Stomach (tissue), 4 donors: ENCODE measurements at regions not wholly inside any gene's neighbourhood (a gene's known extent, or its start where the extent isn't known, plus 50 kb on each side); places are given as distances from the start of the nearest gene placed in this dataset.
"Not testable (repeated sequence)": the region's sequence is repeated elsewhere in the genome, so short reads cannot be mapped to it uniquely, and the experiment has no call there.

Source experiments
- CTCF ChIP-seq, 7 experiments: fragments of 450-650 bp in 4 of 7; fragments of 200-600 bp in 3 of 7; sonication (generic) in 3 of 7; IDR thresholded peaks; one replicate each; pipeline ENCODE4 v1.5.1; 2016 to 2019; ENCODE audit warnings: antibody characterized with exemption in 7 of 7, control low read depth in 2 of 7, mild to moderate bottlenecking in 1 of 7
- EP300 ChIP-seq: sonication (generic); formaldehyde crosslinking; IDR thresholded peaks from one replicate; pipeline ENCODE4 v1.6.1; 2017; ENCODE audit warnings: antibody characterized with exemption
- POLR2A ChIP-seq, 4 donors: fragments of 450-650 bp; IDR thresholded peaks; one replicate each; pipeline ENCODE4 v1.6.1; 2016; ENCODE audit warnings: antibody characterized with exemption in 4 of 4, control low read depth in 2 of 4, mild to moderate bottlenecking in 1 of 4, moderate library complexity in 1 of 4

- not testable (repeated sequence) for TF ChIP-seq CTCF (IDR thresholded peaks at IDR 0.05); EP300; POLR2A (IDR thresholded peaks at IDR 0.05)
Observed at GRCh38 chr2:242084034-242084433, 214.5 kb downstream of the RTP5 start.
